ENCODE measurements at regions not wholly inside any gene's neighbourhood (a gene's known extent, or its start where the extent isn't known, plus 50 kb on each side); places are given as distances from the start of the nearest gene placed in this dataset.
A peak's percentile ranks its signal among the peaks of the same experiment; 100 is the strongest.
"Not testable (repeated sequence)": the region's sequence is repeated elsewhere in the genome, so short reads cannot be mapped to it uniquely, and the experiment has no call there.

DNA sequence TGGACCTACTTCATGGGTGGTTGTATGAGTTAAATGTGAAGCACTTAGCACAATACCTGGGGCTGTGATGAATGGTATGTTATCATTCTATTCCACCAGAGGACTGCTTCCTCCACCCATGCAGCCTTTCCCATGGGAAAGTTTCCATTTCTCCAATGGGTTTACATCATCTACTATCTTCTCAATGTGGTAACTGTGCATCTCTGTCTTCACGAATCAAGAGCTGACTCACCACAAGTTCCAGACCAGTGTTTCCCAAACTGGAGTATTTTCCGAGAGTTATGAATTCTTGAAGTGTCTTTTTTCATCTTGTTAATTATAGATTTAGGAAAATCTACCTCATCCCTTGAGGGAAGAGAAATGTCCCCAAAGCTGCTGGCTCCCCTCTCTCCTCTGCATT lies 182.8 kb downstream of the UNC5CL start:
- in situ Hi-C loops (cut with HindIII; ENCODE audit: low sequenced_read_pairs): no loop called here

DNA sequence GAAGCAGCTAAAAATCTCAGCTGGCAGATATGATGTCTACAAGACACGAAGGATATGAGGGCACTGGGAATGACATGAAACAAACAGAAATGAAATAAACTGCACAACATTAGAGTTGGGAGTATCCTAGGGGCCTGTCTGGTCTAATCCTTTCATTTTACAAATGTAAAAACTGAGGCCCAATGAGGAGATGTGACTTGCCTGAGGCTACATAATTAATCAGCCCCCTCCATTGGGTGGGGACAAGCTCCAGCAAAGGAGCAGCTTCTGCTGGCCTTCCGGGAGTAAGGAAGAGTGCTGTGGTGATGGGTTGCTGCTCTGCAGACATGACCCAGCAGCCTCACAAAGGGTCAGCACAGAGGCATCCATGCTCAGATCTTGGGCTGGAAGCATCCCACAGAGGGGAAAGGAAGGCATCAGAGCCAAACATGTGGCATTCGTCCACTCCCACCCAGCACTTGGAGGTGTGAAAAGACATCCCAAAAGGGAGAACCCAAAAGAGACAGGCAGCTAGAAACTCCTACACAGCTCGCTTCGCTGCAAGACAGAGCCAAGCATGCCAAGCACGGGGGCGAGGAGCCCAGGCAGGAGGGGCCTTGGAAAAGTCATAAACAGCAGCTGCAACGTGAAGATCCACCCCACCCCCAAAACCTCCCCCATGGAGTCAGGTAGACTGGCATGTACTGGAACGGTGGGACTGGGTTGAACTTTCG lies 183.7 kb downstream of the UNC5CL start:
- in situ Hi-C loops (cut with HindIII; ENCODE audit: low sequenced_read_pairs): no loop called here

More for the DNA sequence above, 182.8 kb downstream of the UNC5CL start:
- DNase-seq (ENCODE audit: low spot score): no peak

DNA sequence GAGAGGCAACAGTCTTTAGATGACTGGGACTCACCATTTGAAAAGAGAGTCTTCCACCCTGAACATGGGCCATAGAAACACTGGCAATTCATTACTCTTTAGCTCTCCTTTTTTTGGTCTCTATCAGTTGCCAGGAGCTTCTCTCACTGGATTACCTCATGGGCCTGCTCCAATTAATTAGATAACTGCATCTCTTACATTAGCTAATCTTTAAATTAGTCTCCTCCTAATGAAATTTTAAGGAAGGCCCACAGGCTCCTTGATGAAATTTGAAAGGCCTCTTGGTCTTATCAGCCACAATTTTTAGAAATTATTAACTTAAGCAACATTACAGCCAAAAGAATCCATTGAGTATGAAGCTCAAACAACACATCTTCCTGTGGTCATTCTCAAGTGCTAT lies 184.4 kb downstream of the UNC5CL start:
- no peak for DNase-seq (ENCODE audit: low spot score)
- in situ Hi-C loops (cut with HindIII; ENCODE audit: low sequenced_read_pairs): no loop called here

More for the DNA sequence above, 183.7 kb downstream of the UNC5CL start:
- no peak for DNase-seq (ENCODE audit: low spot score)

- in situ Hi-C loops (cut with HindIII; ENCODE audit: low sequenced_read_pairs): no loop called here
- no peak for DNase-seq (ENCODE audit: low spot score)
Observed at GRCh38 chr6:40852779-40853373, 186.1 kb downstream of the UNC5CL start.

DNA sequence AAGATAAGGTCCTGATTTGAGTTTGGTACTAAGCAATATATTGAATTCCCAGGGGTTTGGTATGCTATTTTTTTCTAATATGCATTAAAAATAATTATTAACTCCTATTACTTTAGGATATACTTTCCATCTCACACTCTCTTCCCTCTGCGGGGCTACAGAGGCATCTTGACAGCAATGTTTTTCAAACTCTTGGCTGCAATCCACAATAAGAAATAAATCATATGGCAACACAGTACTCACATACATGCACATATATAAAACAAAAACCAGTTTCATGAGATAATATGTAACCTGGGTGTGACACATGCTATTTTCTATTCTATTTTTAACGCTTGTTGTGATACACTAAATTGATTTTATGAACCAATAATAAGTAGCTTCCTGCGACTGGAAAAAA lies 189.5 kb downstream of the UNC5CL start:
- DNase-seq (ENCODE audit: low spot score): no peak
- in situ Hi-C loops (cut with HindIII; ENCODE audit: low sequenced_read_pairs): no loop called here

DNA sequence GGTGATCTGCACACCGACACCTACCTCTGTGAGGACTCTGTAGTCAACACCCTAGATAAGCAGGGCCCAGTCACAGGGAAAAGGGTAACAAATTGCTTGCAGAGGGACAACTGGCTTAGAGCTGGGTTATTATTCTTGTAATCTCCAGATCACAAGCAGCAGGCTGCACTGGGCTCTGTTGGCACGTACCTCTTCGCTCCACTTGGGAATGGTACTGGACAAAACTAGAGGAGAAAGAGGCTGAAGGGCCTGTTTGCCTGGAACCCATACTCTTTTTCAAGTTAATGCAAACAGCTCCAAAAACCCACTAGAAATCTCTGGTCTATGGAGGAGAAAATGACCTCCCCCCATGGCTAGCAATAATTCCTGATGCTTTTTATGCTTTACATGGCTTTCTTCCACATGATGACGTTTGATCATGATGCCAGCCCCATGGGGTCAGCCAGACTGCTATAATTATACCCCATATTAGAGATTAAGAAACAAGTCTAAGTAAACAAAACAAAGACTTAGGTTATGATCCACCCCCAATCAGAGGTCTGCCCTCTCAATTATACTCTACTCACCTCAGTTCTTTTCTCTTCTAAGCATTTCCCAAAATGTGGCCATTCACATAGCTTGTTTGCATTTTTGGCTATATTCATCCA lies 190.0 kb downstream of the UNC5CL start:
- in situ Hi-C loops (cut with HindIII; ENCODE audit: low sequenced_read_pairs): no loop called here
- no peak for DNase-seq (ENCODE audit: low spot score)

DNA sequence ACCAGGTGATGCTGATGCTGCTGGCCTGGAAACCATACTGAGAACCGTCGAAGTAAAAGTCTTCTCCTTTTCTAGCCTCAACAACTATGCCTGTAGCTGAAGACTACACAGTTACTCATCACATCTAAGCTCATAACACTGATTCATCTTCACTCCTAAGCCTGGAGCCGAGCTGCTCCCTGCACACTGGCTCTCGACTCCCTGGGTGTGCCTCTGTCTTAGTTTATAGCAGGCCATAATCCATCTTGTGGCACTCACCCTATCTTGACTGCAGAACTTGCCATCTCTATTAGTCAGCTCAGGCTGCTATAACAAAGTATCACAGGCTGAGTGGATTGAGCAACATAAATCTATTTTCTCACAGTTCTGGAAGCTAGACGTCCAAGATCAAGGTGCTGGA lies 191.0 kb downstream of the UNC5CL start:
- DNase-seq (ENCODE audit: low spot score): no peak
- in situ Hi-C loops (cut with HindIII; ENCODE audit: low sequenced_read_pairs): no loop called here

DNA sequence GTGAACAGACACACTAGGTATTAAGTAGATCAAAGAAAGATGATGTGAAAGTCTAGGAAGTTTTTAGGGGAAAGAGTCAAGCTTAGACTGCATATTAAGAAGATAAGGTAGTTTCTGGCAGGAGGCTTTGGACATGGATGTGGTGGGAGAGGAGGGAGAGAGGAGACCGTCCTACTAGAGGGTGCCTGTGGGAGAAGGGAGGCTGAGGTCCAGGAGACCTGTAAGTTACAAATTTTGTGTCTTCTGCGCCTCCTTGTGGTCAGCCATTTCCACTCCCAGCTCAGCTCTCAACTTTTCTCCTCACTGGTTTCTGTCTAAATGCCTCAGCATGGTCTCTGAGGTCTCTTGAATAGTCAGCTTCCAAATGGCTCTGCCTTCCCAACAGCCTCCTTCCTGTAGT lies 193.5 kb downstream of the UNC5CL start:
- peak; percentile 37 for DNase-seq (ENCODE audit: low spot score)
- in situ Hi-C loops (cut with HindIII; ENCODE audit: low sequenced_read_pairs): no loop called here

DNA sequence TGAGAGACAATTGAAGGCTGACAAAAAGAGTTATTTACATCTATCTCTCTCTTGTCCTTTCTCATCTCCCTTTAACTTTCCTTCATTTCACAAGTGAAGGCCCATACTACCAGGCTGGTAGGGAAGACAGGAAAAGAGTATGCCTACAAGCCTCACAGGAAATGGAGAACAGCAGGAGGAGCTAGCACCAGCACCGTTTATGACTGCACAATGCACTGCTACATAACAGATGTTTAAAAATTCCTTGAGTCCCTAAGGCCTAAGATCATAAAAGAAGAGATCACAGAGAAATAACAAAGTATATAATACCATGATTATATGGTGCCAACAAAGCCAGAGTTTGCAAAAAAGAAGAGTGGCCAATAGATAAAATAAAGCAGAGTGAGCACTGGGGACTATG lies 194.8 kb downstream of the UNC5CL start:
- no peak for DNase-seq (ENCODE audit: low spot score)
- in situ Hi-C loops (cut with HindIII; ENCODE audit: low sequenced_read_pairs): no loop called here

- in situ Hi-C loops (cut with HindIII; ENCODE audit: low sequenced_read_pairs): no loop called here
Observed at GRCh38 chr6:40841721-40842120, 197.3 kb downstream of the UNC5CL start.

GRCh38 chr6:40832691-40833090 lies 206.3 kb downstream of the UNC5CL start:
- no peak for DNase-seq (ENCODE audit: low spot score)
- in situ Hi-C loops (cut with HindIII; ENCODE audit: low sequenced_read_pairs): no loop called here

More at GRCh38 chr6:40841721-40842120, 197.3 kb downstream of the UNC5CL start:
- no peak for DNase-seq (ENCODE audit: low spot score)

DNA sequence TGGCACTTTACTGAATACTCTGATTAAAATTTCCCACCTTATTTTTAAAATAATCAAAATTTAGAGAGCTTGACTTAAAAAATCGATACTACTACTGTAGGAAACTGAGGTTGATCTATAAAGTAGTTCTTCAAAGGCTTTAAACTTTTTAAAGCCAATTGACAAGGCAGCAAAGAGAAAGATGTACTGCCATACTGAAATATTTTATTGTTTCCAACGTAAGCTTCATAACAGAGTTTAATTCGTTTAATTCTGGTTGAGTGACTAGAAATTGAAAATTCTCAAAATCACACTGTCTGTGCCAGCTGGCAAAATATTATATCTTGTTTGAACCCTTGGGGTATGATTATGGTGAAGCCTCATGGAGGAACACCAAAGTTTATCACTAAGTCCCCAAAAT lies 207.6 kb downstream of the UNC5CL start:
- in situ Hi-C loops (cut with HindIII; ENCODE audit: low sequenced_read_pairs): no loop called here

DNA sequence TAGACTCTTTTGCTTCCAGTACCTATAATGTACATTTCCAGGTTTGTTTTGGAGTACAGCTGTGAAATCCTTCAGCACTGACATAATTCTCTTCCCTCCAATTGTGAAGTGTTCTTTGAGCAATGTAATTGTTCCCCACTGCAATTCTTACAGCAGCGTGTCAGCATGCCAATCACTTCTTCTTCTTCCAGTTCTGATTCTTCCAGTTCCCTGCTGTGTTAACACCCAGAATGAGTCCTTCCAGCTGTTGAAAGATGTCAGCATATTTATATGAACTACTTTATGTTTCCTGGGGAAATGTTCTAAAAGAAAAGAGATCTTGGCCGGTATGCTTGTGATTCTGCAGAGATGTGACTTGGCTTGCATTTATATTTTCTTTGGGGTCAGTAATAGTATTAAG lies 213.9 kb downstream of the UNC5CL start:
- in situ Hi-C loops (cut with HindIII; ENCODE audit: low sequenced_read_pairs): no loop called here
- no peak for DNase-seq (ENCODE audit: low spot score)

More for the DNA sequence above, 207.6 kb downstream of the UNC5CL start:
- DNase-seq (ENCODE audit: low spot score): no peak

GRCh38 chr6:40823917-40824891 lies 214.8 kb downstream of the UNC5CL start:
- peak; percentile 20 for DNase-seq (ENCODE audit: low spot score)
- in situ Hi-C loops (cut with HindIII; ENCODE audit: low sequenced_read_pairs): not testable (repeated sequence)

- in situ Hi-C loops (cut with HindIII; ENCODE audit: low sequenced_read_pairs): no loop called here
- no peak for DNase-seq (ENCODE audit: low spot score)
Observed at GRCh38 chr6:40822619-40823018, 216.4 kb downstream of the UNC5CL start.

- no peak for DNase-seq (ENCODE audit: low spot score)
- in situ Hi-C loops (cut with HindIII; ENCODE audit: low sequenced_read_pairs): no loop called here
Observed at GRCh38 chr6:40819182-40819834, 219.7 kb downstream of the UNC5CL start.

DNA sequence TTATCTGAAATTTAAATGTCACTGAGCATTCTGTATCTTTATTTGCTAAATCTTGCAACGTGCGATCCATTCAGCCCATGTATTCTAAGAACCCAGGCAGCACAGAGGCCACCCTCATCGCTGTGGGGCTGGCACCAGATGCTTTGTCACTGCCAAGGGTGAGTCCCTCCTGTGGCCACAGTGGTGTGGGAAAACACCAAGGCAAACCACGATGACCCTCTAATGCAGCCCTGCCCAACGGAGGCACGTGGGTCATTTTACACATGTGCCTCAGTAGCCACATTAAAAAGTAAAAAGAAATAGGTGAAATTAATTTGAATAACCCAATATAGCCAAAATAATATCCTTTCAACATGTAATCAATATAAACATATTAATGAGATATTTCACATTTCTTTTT lies 221.7 kb downstream of the UNC5CL start:
- DNase-seq (ENCODE audit: low spot score): no peak
- in situ Hi-C loops (cut with HindIII; ENCODE audit: low sequenced_read_pairs): no loop called here

DNA sequence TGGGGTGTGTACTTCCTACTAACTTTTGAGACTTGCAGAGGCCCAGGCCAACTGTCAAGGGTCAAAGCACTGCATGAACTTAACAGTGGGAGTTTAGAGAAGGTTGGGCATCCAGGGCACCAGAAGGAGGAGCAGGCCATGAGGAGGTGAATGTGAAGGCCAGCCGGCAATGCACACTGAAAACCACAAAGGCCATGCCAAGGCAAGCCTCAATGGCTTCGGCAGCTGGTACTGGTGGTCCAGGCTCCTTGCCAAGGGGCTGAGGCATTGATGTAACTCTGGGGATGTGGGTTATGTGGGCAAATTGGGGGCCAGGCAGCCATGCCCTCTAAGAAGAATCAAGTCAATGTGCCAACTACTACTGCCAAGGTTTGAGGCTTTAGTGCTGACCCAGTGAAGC lies 222.4 kb downstream of the UNC5CL start:
- in situ Hi-C loops (cut with HindIII; ENCODE audit: low sequenced_read_pairs): no loop called here

DNA sequence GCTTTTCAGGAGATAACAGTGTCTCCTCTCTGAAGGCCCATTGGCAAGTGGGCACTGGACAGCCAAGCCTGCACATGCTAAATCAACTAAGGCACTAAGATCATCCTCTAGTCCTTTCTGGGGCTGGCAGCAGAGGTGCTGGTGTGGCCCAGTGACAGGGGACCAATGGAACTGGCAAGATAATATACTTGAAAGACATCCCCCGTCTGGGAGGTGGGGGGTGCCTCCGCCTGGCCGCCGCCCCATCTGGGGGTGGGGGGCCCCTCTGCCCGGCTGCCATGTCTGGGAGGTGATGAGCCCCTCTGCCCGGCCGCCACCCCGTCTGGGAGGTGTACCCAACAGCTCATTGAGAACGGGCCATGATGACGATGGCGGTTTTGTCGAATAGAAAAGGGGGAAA lies 223.3 kb downstream of the UNC5CL start:
- in situ Hi-C loops (cut with HindIII; ENCODE audit: low sequenced_read_pairs): no loop called here
- DNase-seq (ENCODE audit: low spot score): no peak

More for the DNA sequence above, 222.4 kb downstream of the UNC5CL start:
- no peak for DNase-seq (ENCODE audit: low spot score)

Measured in G401 (cell line).